Heart right ventricle (tissue), 16 donors: ENCODE measurements at regions not wholly inside any gene's neighbourhood (a gene's known extent, or its start where the extent isn't known, plus 50 kb on each side); places are given as distances from the start of the nearest gene placed in this dataset.

ENCODE experiments used
- ATAC-seq, 8 donors: fragments of 200-7000 bp; cut with Tn5 transposase; one replicate each; pipeline ENCODE4 v1.9.1; 2020; ENCODE audit warnings: mild to moderate bottlenecking in 8 of 8, moderate library complexity in 8 of 8, moderate number of reproducible peaks in 1 of 8
- DNase-seq, 2 donors: peaks; one replicate each; pipeline ENCODE4 v3.0.0-alpha.2; 2020
- H3K27ac ChIP-seq, 10 donors: fragments of 200-600 bp; sonication (generic) in 2 of 10; one replicate each; pipeline versions ENCODE4 v1.5.0 to v1.8.0; 2020 to 2022; ENCODE audit warnings: mild to moderate bottlenecking in 3 of 10
- H3K27me3 ChIP-seq, 7 donors: fragments of 200-600 bp; one replicate each; pipeline ENCODE4 v1.8.0; 2021 to 2022; ENCODE audit warnings: mild to moderate bottlenecking in 2 of 7
- H3K36me3 ChIP-seq, 9 donors: fragments of 200-600 bp; sonication (generic) in 1 of 9; one replicate each; pipeline versions ENCODE4 v1.5.0 to v1.8.0; 2020 to 2022; ENCODE audit warnings: mild to moderate bottlenecking in 2 of 9
- H3K4me1 ChIP-seq, 9 donors: fragments of 200-600 bp; sonication (generic) in 1 of 9; one replicate each; pipeline versions ENCODE4 v1.5.0 to v1.8.0; 2020 to 2022; ENCODE audit warnings: mild to moderate bottlenecking in 4 of 9
- H3K4me3 ChIP-seq, 10 donors: fragments of 200-600 bp; sonication (generic) in 2 of 10; one replicate each; pipeline versions ENCODE4 v1.5.0 to v1.8.0; 2020 to 2022; ENCODE audit warnings: mild to moderate bottlenecking in 7 of 10, moderate library complexity in 2 of 10
- H3K9me3 ChIP-seq, 11 donors: fragments of 200-600 bp in 10 of 11; sonication (generic) in 2 of 11; one replicate each; pipeline versions ENCODE4 v1.5.0 to v1.8.0; 2013 to 2022; ENCODE audit warnings: mild to moderate bottlenecking in 2 of 11, control low read depth in 1 of 11, moderate library complexity in 1 of 11
- CTCF ChIP-seq, 9 donors: fragments of 200-600 bp; sonication (generic) in 2 of 9; IDR thresholded peaks; one replicate each; pipeline versions ENCODE4 v1.5.0 to v1.8.0; 2021 to 2022; ENCODE audit warnings: antibody characterized with exemption in 9 of 9, mild to moderate bottlenecking in 5 of 9, moderate library complexity in 1 of 9
- WGBS, 2 donors: extraction: QIAGEN DNeasy Blood & Tissue Kit; methylation state at CpG; one replicate each; pipeline ENCODE4 v1.1.7; 2013; ENCODE audit warnings: inconsistent platforms in 1 of 2; 5-methylcytosine and 5-hydroxymethylcytosine counted together
- intact Hi-C, 10 donors: fragments of 100-400 bp; cut with DNase I; formaldehyde crosslinking; loops; one replicate each; pipeline versions ENCODE4 v1.11.1 to v1.14.2; 2022
- donor health status: Arrhythmogenic right ventricular cardiomyopathy.
- donor health status: ischemic (EF 13 %, LVEDD 7.1; RV severe dilation, severe dysfunction).
- donor health status: healthy with polysubstance abuse.
- donor health status: DM: no; HTN: yes; CAD: no.
- donor health status: DM: no; HTN: no; CAD: no.
- donor health status: ischemic (EF 25% LVEDD 6.9; RV normal size, moderate dysfunction).
- donor health status: ischemic (EF 25% LVEDD 5.7; RV mildly dilated, moderate dysfunction).
- donor health status: healthy.
- donor health status: DM: yes; HTN: yes; CAD: no.
- donor health status: Ischemic cardiomyopathy.
- donor health status: ischemic (EF 35%, LVEDD 5.7; RV mildly dilated, moderate dysfunction).
- donor health status: nonischemic (EF 11% LVEDD 7.7; RV severe dilation, severe dysfunction).
- donor health status: DM: yes; HTN: yes; CAD: no.
- donor health status: PGD.
- donor health status: ischemic (EF 29% LVEDD 5.4; RV normal size, mild dysfunction).
- donor health status: nonischemic (EF 23%, LVEDD 6.1; RV moderate dilation, normal function).

DNA sequence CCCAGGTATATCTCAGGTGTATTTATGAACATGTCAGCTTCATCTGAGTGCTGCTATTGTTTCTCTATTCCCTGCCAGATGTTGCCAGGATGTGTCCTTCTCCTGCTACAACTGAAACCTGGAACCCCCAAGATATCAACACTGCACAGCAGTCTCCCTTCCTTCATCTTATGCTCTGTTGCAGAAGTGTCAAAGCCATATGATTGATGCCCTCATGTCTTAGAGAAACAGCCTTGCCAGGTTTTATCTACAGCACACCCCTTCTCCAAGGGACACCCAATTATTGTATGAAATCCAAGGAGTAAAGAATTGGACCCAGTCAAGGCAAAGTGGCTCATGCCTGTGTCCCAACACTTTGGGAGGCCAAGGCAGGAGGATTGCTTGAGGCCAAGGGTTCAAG is 60.5 kb upstream of the GHITM start:
- no peak for TF ChIP-seq CTCF (IDR thresholded peaks at IDR 0.05)
- ATAC-seq = no peak
- intact Hi-C loops = no loop called here
- no peak for DNase-seq
- Histone ChIP-seq H3K36me3 (no peaks in the 10 kb centered on the region), H3K4me3 (no peak overlapping the region), H3K4me1 (peaks cover 0 to 10% (median 0%) of the 10 kb centered on the region in 9 donors), H3K27me3 (no peaks in the 10 kb centered on the region), H3K27ac (no peak overlapping the region), H3K9me3 (peaks cover 0 to 2% (median 0%) of the 10 kb centered on the region in 11 donors)

- WGBS, 2 donors = 35 to 72% methylated on average over 3 of the region's 3 CpGs
- intact Hi-C loops = loop anchor here in 1 of 10 donors (5.0 kb wide), 1 partner anchor 1538 kb away; no protein-coding TSS in a partner anchor
- Histone ChIP-seq H3K9me3 (peaks cover 0 to 11% (median 0%) of the 10 kb centered on the region in 11 donors), H3K27ac (peak overlapping the region in 1 of 10 donors; percentile 35), H3K36me3 (no peaks in the 10 kb centered on the region), H3K4me3 (no peak overlapping the region), H3K4me1 (peaks cover 0 to 7% (median 0%) of the 10 kb centered on the region in 9 donors), H3K27me3 (no peaks in the 10 kb centered on the region)
- DNase-seq (no peak), ATAC-seq (peak in 1 of 8 donors; percentile 69)
- no peak for TF ChIP-seq CTCF (IDR thresholded peaks at IDR 0.05)
These were observed 55.0 kb upstream of the GHITM start for GRCh38 chr10:84084342-84084741.

GRCh38 chr10:84087202-84087601 is 52.1 kb upstream of the GHITM start:
- Histone ChIP-seq H3K27ac (no peak overlapping the region), H3K4me1 (peaks cover 0 to 7% (median 0%) of the 10 kb centered on the region in 9 donors), H3K4me3 (no peak overlapping the region), H3K36me3 (no peaks in the 10 kb centered on the region), H3K9me3 (peaks cover 0 to 11% (median 0%) of the 10 kb centered on the region in 11 donors), H3K27me3 (no peaks in the 10 kb centered on the region)
- DNase-seq (no peak), ATAC-seq (no peak)
- WGBS, 2 donors = 86% methylated on average over 1 of the region's 1 CpG
- no peak for TF ChIP-seq CTCF (IDR thresholded peaks at IDR 0.05)
- intact Hi-C loops = no loop called here

GRCh38 chr10:84088626-84089025 is 50.7 kb upstream of the GHITM start:
- Histone ChIP-seq H3K4me1 (peaks cover 0 to 7% (median 0%) of the 10 kb centered on the region in 9 donors), H3K4me3 (no peak overlapping the region), H3K36me3 (no peaks in the 10 kb centered on the region), H3K27me3 (no peaks in the 10 kb centered on the region), H3K27ac (peak overlapping the region in 3 of 10 donors; percentile 7 to 45 (median 20)), H3K9me3 (peaks cover 0 to 11% (median 0%) of the 10 kb centered on the region in 11 donors)
- DNase-seq (no peak), ATAC-seq (peak in 5 of 8 donors; percentile 33 to 87 (median 70))
- no peak for TF ChIP-seq CTCF (IDR thresholded peaks at IDR 0.05)
- 11 to 14% methylated on average over 2 of the region's 2 CpGs for WGBS, 2 donors
- intact Hi-C loops = no loop called here
